OCI-LY3 (cell line): ENCODE measurements at regions not wholly inside any gene's neighbourhood (a gene's known extent, or its start where the extent isn't known, plus 50 kb on each side); places are given as distances from the start of the nearest gene placed in this dataset.

Experiments
- EZH2phosphoT487 ChIP-seq: fragments of 200-600 bp; shearing (Covaris generic); IDR thresholded peaks from 2 replicates; pipeline ENCODE4 v1.6.1; 2018; ENCODE audit warnings: antibody characterized with exemption, mixed run types, low read depth
- TF ChIP-seq, protein P1 (sequence below): fragments of 200-600, 300-600 bp; sonication (generic); IDR thresholded peaks from 2 replicates; pipeline ENCODE4 v1.5.1; 2014; ENCODE audit warnings: antibody characterized with exemption, low read length, low read depth

DNA sequence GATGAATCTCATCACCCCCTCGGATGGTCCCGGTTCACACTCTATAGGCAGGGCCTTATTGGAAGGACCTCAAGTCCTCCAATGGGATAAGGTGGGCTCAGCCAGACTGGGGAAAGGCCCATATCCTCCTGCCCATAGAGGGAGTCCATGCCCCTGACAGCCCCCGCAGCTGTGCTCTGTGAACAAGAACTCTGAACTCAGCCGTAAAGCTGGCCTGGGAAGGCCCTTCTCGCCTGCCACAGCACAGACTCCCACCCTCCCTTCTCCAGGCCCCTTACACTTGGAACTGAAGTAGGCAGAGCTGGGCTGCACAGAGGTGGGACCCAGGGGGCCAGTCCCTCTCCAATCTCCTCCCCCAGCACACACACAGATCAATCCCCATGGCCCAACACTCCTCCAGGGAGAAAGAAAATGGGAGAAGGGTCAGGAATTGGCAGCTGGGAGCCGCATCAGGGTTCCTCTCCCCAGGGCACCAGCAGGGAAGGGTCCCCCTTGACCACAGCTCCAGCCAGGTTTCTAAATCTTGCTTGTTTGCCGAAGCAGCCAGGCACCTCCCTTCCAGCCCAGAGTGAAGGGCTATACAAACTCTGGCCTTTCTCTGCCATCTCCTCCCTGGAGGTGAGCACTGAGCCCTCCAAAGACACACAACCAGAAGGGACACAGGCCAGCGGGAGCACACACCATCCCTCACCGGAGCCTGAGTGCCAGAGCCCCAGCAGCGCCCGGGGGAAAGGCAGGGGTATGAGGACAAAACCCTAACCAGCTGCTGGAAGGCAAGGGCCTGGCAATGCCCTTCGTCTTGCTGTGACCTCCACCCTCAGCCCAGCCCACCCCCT, 454.1 kb downstream of the SOX9 start:
- TF ChIP-seq, protein P1, sequence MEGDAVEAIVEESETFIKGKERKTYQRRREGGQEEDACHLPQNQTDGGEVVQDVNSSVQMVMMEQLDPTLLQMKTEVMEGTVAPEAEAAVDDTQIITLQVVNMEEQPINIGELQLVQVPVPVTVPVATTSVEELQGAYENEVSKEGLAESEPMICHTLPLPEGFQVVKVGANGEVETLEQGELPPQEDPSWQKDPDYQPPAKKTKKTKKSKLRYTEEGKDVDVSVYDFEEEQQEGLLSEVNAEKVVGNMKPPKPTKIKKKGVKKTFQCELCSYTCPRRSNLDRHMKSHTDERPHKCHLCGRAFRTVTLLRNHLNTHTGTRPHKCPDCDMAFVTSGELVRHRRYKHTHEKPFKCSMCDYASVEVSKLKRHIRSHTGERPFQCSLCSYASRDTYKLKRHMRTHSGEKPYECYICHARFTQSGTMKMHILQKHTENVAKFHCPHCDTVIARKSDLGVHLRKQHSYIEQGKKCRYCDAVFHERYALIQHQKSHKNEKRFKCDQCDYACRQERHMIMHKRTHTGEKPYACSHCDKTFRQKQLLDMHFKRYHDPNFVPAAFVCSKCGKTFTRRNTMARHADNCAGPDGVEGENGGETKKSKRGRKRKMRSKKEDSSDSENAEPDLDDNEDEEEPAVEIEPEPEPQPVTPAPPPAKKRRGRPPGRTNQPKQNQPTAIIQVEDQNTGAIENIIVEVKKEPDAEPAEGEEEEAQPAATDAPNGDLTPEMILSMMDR, result no peak
- TF ChIP-seq EZH2phosphoT487, result no peak
